Neutrophil (primary cell): ENCODE measurements at regions not wholly inside any gene's neighbourhood (a gene's known extent, or its start where the extent isn't known, plus 50 kb on each side); places are given as distances from the start of the nearest gene placed in this dataset.

ENCODE experiments used
- H3K27ac ChIP-seq: fragments of 200-600 bp; sonication (generic); 2 replicates; pipeline ENCODE4 v1.5.1; 2016; ENCODE audit warnings: mild to moderate bottlenecking, moderate library complexity
- H3K27me3 ChIP-seq: fragments of 200-600 bp; sonication (generic); 2 replicates; pipeline ENCODE4 v1.6.0; 2016; ENCODE audit warnings: mild to moderate bottlenecking
- H3K36me3 ChIP-seq: fragments of 200-600 bp; sonication (generic); 2 replicates; pipeline ENCODE4 v1.5.1; 2017
- H3K4me1 ChIP-seq, 2 experiments: fragments of 200-600 bp in 1 of 2; sonication (generic) in 1 of 2; 1 replicate in 1 of 2; 2 replicates in 1 of 2; pipeline versions ENCODE4 v1.5.1 to v1.6.1; 2013 to 2016; ENCODE audit warnings: low read depth in 1 of 2, low read length in 1 of 2, mild to moderate bottlenecking in 1 of 2, moderate library complexity in 1 of 2; ENCODE audit not compliant: control insufficient read depth in 1 of 2, insufficient read depth in 1 of 2
- H3K4me3 ChIP-seq, 2 experiments: fragments of 200-600 bp in 1 of 2; sonication (generic) in 1 of 2; 1 replicate in 1 of 2; 2 replicates in 1 of 2; pipeline ENCODE4 v1.5.1; 2013 to 2016; ENCODE audit warnings: low read depth in 1 of 2, low read length in 1 of 2, mild to moderate bottlenecking in 1 of 2, moderate library complexity in 1 of 2
- H3K9me3 ChIP-seq: fragments of 200-600 bp; sonication (generic); 2 replicates; pipeline ENCODE4 v1.5.1; 2016
- CTCF ChIP-seq: fragments of 200-600 bp; sonication (generic); IDR thresholded peaks from 2 replicates; pipeline ENCODE4 v1.5.1; 2016; ENCODE audit warnings: antibody characterized with exemption

GRCh38 chr2:45229411-45229810 is 220.2 kb upstream of the SIX2 start:
- H3K9me3 ChIP-seq, result no peaks in the 10 kb centered on the region
- H3K27me3 ChIP-seq, result peaks cover 11% of the 10 kb centered on the region
- no peak overlapping the region for H3K4me3 ChIP-seq
- no peak for TF ChIP-seq CTCF
- H3K4me1 ChIP-seq, result no peaks in the 10 kb centered on the region
- no peak overlapping the region for H3K27ac ChIP-seq
- H3K36me3 ChIP-seq, result no peaks in the 10 kb centered on the region

GRCh38 chr2:45227347-45227746 is 218.1 kb upstream of the SIX2 start:
- H3K9me3 ChIP-seq, result no peaks in the 10 kb centered on the region
- TF ChIP-seq CTCF, result no peak

GRCh38 chr2:45224993-45225380 is 215.7 kb upstream of the SIX2 start:
- Histone ChIP-seq H3K27me3 (peaks cover 24% of the 10 kb centered on the region), H3K27ac (no peak overlapping the region), H3K36me3 (no peaks in the 10 kb centered on the region), H3K4me3 (no peak overlapping the region), H3K9me3 (no peaks in the 10 kb centered on the region), H3K4me1 (no peaks in the 10 kb centered on the region)
- TF ChIP-seq CTCF, result no peak

More at GRCh38 chr2:45227347-45227746, 218.1 kb upstream of the SIX2 start:
- no peak overlapping the region for H3K27ac ChIP-seq
- H3K4me1 ChIP-seq, result no peaks in the 10 kb centered on the region
- H3K36me3 ChIP-seq, result no peaks in the 10 kb centered on the region
- H3K27me3 ChIP-seq, result peaks cover 24% of the 10 kb centered on the region
- no peak overlapping the region for H3K4me3 ChIP-seq

- no peak for TF ChIP-seq CTCF
- Histone ChIP-seq H3K4me1 (no peaks in the 10 kb centered on the region), H3K36me3 (no peaks in the 10 kb centered on the region), H3K4me3 (no peak overlapping the region), H3K27me3 (peaks cover 24% of the 10 kb centered on the region), H3K9me3 (no peaks in the 10 kb centered on the region), H3K27ac (no peak overlapping the region)
Observed at GRCh38 chr2:45224321-45224992, 215.2 kb upstream of the SIX2 start.

- Histone ChIP-seq H3K4me1 (no peaks in the 10 kb centered on the region), H3K27me3 (peaks cover 24% of the 10 kb centered on the region), H3K27ac (no peak overlapping the region), H3K9me3 (no peaks in the 10 kb centered on the region), H3K36me3 (no peaks in the 10 kb centered on the region), H3K4me3 (no peak overlapping the region)
- no peak for TF ChIP-seq CTCF
Observed at GRCh38 chr2:45223531-45223930, 214.3 kb upstream of the SIX2 start.
